ENCODE measurements at regions not wholly inside any gene's neighbourhood (a gene's known extent, or its start where the extent isn't known, plus 50 kb on each side); places are given as distances from the start of the nearest gene placed in this dataset.

GRCh38 chr9:97136421-97136820 lies 97.5 kb upstream of the CTSV start:
- peaks cover 0 to 1% of the 10 kb centered on the region in 2 experiments for H4K20me1 ChIP-seq (replicated peaks in 1 of 2; ENCODE audit: control insufficient read depth in 1 of 2, insufficient read depth in 2 of 2, low read length in 2 of 2)
- H2AK5ac ChIP-seq (ENCODE audit: low read depth, low read length): no peak overlapping the region
- no peak overlapping the region for H3K14ac ChIP-seq (ENCODE audit: insufficient read length)
- H4K8ac ChIP-seq (ENCODE audit: extremely low read depth, insufficient read depth, low read length): no peak overlapping the region
- no peak overlapping the region for H4K5ac ChIP-seq (ENCODE audit: insufficient read length, low read depth, low read length)
- H3K4me3 ChIP-seq (ENCODE audit: extremely low read depth in 1 of 4, insufficient read depth in 2 of 4, low read depth in 3 of 4, low read length in 4 of 4): no peak overlapping the region
- no peak overlapping the region for H2BK15ac ChIP-seq (ENCODE audit: low read length)
- no peaks in the 10 kb centered on the region for H3K27me3 ChIP-seq (replicated peaks in 1 of 4; ENCODE audit: control insufficient read depth in 3 of 4, extremely low read depth in 1 of 4, insufficient read depth in 3 of 4, low read length in 3 of 4)
- no peaks in the 10 kb centered on the region; the same call in 1 of the 2 replicates for H3K79me1 ChIP-seq (ENCODE audit: low read depth, low read length)
- H3K4me2 ChIP-seq (ENCODE audit: insufficient read depth in 1 of 2, low read depth in 2 of 2, low read length in 2 of 2): no peak overlapping the region
- no peak overlapping the region for H2BK120ac ChIP-seq (replicated peaks; ENCODE audit: low read depth, low read length)
- no peak overlapping the region for H3K56ac ChIP-seq (replicated peaks; ENCODE audit: insufficient read length, low read depth, low read length)
- POLR2A ChIA-PET (ENCODE audit: partially characterized antibody): no interaction called here
- no peak overlapping the region for H2BK5ac ChIP-seq (ENCODE audit: low read depth, low read length)
- no peak overlapping the region for H3K4ac ChIP-seq (replicated peaks; ENCODE audit: insufficient read length, low read depth, low read length)
- peaks cover 0 to 3% (median 0%) of the 10 kb centered on the region in 4 experiments; a peak in 1 of 7 replicates for H3K4me1 ChIP-seq (replicated peaks in 1 of 4; ENCODE audit: control insufficient read depth in 3 of 4, insufficient read depth in 4 of 4, low read length in 3 of 4)
- no peak overlapping the region for H3K23ac ChIP-seq (ENCODE audit: insufficient read length)
- H2BK20ac ChIP-seq (ENCODE audit: low read length): no peak overlapping the region
- H3K18ac ChIP-seq (ENCODE audit: extremely low read depth, low read length): no peak overlapping the region
- H3K79me2 ChIP-seq (ENCODE audit: control insufficient read depth in 1 of 2, insufficient read depth in 2 of 2, low read length in 2 of 2): peaks cover 0 to 51% of the 10 kb centered on the region in 2 experiments; a peak in 2 of 4 replicates
- WGBS, 2 experiments (ENCODE audit: extremely low coverage in 1 of 2, insufficient coverage in 1 of 2, insufficient read length in 1 of 2, insufficient replicate concordance in 2 of 2, low coverage in 1 of 2, low lambda C conversion rate in 2 of 2, missing lambda C conversion rate in 1 of 2): 96% methylated on average over 2 of the region's 2 CpGs; no CpG with 5 or more reads in 1 of the 2 experiments
- CTCF ChIA-PET (ENCODE audit: partially characterized antibody): interaction anchor here (1.1 kb wide), 1 partner anchor 8 kb away, joined by 3 read pairs; no protein-coding TSS in a partner anchor
- H3K27ac ChIP-seq (ENCODE audit: low read depth, low read length): no peak overlapping the region
- H2BK12ac ChIP-seq (ENCODE audit: low read depth, low read length): no peak overlapping the region
- peaks cover 0 to 3% of the 10 kb centered on the region in 2 experiments; a peak in 1 of 4 replicates for H3K9me3 ChIP-seq (ENCODE audit: insufficient read depth in 2 of 2, low read depth in 1 of 2, low read length in 1 of 2)
- FAIRE-seq: no peak
- no peak for DNase-seq (ENCODE audit: low read depth in 1 of 2, low spot score in 2 of 2)
- TF ChIP-seq PHF8 (conservative IDR thresholded peaks at IDR 0.05; ENCODE audit: low read depth, low read length): no peak
- no peak for TF ChIP-seq YY1 (IDR thresholded peaks at IDR 0.05; ENCODE audit: low read depth, low read length)
- no peak for TF ChIP-seq TCF12 (IDR thresholded peaks at IDR 0.05; ENCODE audit: low read depth, low read length)
- no peak for TF ChIP-seq TAF1 (IDR thresholded peaks at IDR 0.05; ENCODE audit: low read depth, low read length)
- no peak for TF ChIP-seq TBP (IDR thresholded peaks at IDR 0.05; ENCODE audit: low read depth, low read length)
- no peak for TF ChIP-seq TEAD4 (IDR thresholded peaks at IDR 0.05; ENCODE audit: low read depth, low read length)
- no peak for TF ChIP-seq HDAC6 (IDR thresholded peaks at IDR 0.05; ENCODE audit: low read depth, low read length)
- no peak for TF ChIP-seq ATF3 (IDR thresholded peaks at IDR 0.05; ENCODE audit: insufficient read depth, low read depth, low read length)
- no peak overlapping the region for H3K9ac ChIP-seq (replicated peaks in 1 of 4; ENCODE audit: extremely low read depth in 1 of 4, low read depth in 3 of 4, low read length in 3 of 4)
- no peaks in the 10 kb centered on the region for H3K23me2 ChIP-seq (ENCODE audit: low read depth, low read length)
- H3K36me3 ChIP-seq (ENCODE audit: control insufficient read depth in 2 of 4, insufficient read depth in 4 of 4, low read length in 3 of 4): peaks cover 7 to 46% (median 27%) of the 10 kb centered on the region in 4 experiments; a peak in 7 of 8 replicates
- no peak overlapping the region for H4K91ac ChIP-seq (replicated peaks; ENCODE audit: insufficient read length, low read length)
- no peak overlapping the region for H2AFZ ChIP-seq (ENCODE audit: low read length)

Measured in H1 (cell line).